Sigmoid colon (tissue), 4 donors: ENCODE measurements at regions not wholly inside any gene's neighbourhood (a gene's known extent, or its start where the extent isn't known, plus 50 kb on each side); places are given as distances from the start of the nearest gene placed in this dataset.

ENCODE experiments used
- EP300 ChIP-seq, 4 donors: sonication (generic); formaldehyde crosslinking; IDR thresholded peaks; one replicate each; pipeline ENCODE4 v1.6.1; 2017; ENCODE audit warnings: antibody characterized with exemption in 4 of 4
- POLR2A ChIP-seq, 2 donors: fragments of 450-650 bp; IDR thresholded peaks; one replicate each; pipeline ENCODE4 v1.6.1; 2016; ENCODE audit warnings: antibody characterized with exemption in 2 of 2, mild to moderate bottlenecking in 2 of 2, moderate library complexity in 2 of 2
- POLR2AphosphoS5 ChIP-seq, 4 donors: sonication (generic); formaldehyde crosslinking; IDR thresholded peaks; one replicate each; pipeline ENCODE4 v1.6.1; 2017; ENCODE audit warnings: antibody characterized with exemption in 4 of 4
- TF ChIP-seq, protein P1 (sequence below), 4 experiments: fragments of 450-650 bp in 3 of 4; fragments of 200-600 bp in 1 of 4; IDR thresholded peaks; one replicate each; pipeline ENCODE4 v1.5.1; 2016 to 2019; ENCODE audit warnings: antibody characterized with exemption in 4 of 4, mild to moderate bottlenecking in 3 of 4, moderate library complexity in 2 of 4

GRCh38 chr21:27831177-27831576 is 864.3 kb upstream of the ADAMTS5 start:
- TF ChIP-seq POLR2A (IDR thresholded peaks at IDR 0.05) (no peak), POLR2AphosphoS5 (IDR thresholded peaks at IDR 0.05) (no peak), EP300 (IDR thresholded peaks at IDR 0.05) (no peak)
- TF ChIP-seq, protein P1, sequence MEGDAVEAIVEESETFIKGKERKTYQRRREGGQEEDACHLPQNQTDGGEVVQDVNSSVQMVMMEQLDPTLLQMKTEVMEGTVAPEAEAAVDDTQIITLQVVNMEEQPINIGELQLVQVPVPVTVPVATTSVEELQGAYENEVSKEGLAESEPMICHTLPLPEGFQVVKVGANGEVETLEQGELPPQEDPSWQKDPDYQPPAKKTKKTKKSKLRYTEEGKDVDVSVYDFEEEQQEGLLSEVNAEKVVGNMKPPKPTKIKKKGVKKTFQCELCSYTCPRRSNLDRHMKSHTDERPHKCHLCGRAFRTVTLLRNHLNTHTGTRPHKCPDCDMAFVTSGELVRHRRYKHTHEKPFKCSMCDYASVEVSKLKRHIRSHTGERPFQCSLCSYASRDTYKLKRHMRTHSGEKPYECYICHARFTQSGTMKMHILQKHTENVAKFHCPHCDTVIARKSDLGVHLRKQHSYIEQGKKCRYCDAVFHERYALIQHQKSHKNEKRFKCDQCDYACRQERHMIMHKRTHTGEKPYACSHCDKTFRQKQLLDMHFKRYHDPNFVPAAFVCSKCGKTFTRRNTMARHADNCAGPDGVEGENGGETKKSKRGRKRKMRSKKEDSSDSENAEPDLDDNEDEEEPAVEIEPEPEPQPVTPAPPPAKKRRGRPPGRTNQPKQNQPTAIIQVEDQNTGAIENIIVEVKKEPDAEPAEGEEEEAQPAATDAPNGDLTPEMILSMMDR (IDR thresholded peaks at IDR 0.05): no peak
